HG03460 (cell line): ENCODE measurements at regions not wholly inside any gene's neighbourhood (a gene's known extent, or its start where the extent isn't known, plus 50 kb on each side); places are given as distances from the start of the nearest gene placed in this dataset.
"Not testable (repeated sequence)": the region's sequence is repeated elsewhere in the genome, so short reads cannot be mapped to it uniquely, and the experiment has no call there.

Experiments
- ATAC-seq: cut with Tn5 transposase; IDR thresholded peaks from one replicate; pipeline ENCODE4 v1.9.1; 2021; ENCODE audit not compliant: unreplicated experiment

DNA sequence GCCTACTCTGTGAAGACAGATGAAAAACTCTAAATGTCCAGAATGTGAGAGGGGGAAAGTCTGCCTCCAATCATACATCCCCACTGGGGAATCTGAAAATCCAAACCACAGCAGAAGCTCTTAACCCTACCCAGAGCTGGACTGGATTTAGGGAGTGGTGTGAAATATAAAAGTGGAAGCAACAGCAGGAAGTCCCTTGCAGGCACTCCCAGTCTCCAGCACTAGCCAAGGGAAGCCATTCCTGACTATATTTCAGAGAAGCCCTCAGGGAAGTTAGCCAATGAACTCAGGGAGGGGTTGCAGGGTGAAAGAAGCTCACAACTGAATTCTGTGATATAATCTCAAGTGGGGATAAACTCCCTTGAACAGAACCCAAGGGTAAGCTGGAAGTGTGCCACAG, 51.5 kb downstream of the CRPPA start:
- no peak for ATAC-seq

DNA sequence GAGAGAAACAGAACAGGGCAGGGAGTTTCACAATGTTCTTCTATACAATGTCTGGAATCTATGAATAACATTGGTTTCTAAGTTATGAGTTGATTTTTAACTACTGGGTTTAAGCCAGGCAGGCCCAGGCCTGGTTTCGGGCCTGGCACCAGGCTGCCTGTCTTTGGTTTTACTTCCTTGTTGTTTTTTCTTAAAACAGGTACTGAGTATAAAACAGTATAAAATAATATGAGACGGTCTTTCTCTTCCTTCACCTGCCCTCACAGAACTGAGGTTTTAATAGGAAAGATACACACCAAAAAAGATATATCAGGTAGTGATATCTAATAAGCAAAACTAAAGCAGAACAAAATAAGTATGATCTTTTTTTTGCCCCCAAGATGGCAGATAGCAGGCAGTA, 52.0 kb downstream of the CRPPA start:
- not testable (repeated sequence) for ATAC-seq

GRCh38 chr7:16368885-16369284, 52.5 kb downstream of the CRPPA start:
- ATAC-seq, result no peak

- ATAC-seq, result no peak
Observed at GRCh38 chr7:16367115-16367514, 54.2 kb downstream of the CRPPA start.

GRCh38 chr7:16365952-16366351, 55.4 kb downstream of the CRPPA start:
- no peak for ATAC-seq

- ATAC-seq, result no peak
Observed at GRCh38 chr7:16365177-16365576, 56.2 kb downstream of the CRPPA start.

GRCh38 chr7:16359216-16359615, 62.1 kb downstream of the CRPPA start:
- no peak for ATAC-seq

DNA sequence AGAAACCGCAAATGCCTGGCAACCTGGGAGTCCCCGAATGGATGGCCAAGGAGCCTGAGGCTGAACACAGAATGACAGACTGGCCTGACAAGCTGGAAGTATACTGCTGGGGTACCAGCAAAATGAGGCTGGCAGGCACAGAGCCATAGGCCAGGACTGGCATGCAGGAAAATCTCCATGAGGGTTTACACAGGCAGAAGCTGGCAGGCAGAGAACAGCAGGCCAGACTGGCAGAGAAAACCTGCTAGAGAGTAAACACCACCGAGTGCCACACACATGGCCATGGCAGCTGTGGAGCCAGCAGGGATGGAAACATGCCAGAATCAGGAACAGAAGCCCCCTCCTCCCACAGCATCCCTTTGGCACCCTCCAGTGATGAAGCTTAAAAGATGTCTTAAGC, 63.4 kb downstream of the CRPPA start:
- ATAC-seq, result no peak

DNA sequence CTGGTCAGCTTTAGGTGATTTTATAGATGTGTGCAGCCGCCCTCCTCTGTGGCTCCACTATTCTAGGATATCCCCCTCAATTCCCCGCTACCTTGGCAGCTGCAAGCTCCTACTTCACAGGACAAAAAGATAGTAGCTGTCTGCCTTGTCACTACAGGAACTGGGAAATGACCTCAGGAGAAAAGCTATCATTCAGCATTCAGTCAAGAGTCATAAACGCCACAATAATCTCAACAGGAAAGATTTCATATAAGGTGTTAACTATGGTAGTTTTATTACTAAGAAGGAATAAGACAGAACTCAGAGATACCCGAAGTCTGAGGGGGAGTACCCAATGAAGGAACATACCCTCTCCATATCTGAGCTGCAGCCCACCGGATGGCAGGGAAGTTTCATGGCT, 63.9 kb downstream of the CRPPA start:
- ATAC-seq, result no peak

DNA sequence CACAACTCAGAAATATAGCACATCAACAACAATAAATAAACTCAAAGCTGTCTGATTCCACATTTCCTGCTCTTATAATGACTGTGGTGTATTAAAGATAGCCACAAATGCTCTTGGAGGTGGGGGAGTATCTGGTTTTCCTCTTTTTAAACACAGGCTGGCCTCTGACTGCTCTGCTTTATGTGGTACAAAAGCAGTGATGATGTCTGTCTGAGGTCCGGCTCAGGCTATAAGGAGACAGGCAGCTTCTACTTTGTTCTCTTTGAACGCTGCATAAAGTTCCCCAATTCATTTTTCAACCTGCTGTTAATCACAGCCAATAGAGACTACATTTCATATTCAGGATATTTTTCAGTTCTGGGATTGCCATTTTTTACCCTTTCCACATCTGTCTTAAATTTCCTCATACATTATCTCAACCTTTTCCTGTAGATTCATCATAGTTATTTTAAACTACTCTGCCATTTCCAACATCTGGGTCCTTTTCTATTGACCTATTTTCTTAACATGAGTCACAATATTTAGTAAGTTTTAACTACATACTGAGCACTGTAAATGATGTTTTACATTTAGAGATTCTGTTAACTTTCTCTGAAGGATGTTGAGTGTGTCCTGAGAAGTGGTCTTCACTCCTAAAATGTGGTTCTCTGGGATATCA, 64.9 kb downstream of the CRPPA start:
- ATAC-seq, result no peak

GRCh38 chr7:16354573-16354972, 66.8 kb downstream of the CRPPA start:
- no peak for ATAC-seq

DNA sequence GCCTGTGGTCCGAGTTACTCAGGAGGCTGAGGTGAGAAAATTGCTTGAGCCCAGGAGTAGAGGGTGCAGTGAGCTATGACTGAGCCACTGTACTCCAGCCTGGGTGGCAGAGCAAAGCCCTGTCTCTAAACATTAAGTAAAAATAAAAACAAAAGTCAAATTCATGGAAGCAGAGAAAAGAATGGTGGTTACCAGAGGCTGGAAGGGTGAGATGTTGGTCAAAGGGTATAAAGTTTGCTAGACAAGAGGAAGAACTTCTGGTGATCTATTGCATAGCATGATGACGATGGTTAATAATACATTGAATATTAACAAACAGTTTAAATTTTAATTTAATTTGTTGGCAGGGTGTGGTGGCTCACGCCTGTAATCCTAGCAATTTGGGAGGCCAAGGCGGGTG, 68.1 kb downstream of the CRPPA start:
- no peak for ATAC-seq

GRCh38 chr7:16350634-16351033, 70.7 kb downstream of the CRPPA start:
- peak; percentile 68 for ATAC-seq

DNA sequence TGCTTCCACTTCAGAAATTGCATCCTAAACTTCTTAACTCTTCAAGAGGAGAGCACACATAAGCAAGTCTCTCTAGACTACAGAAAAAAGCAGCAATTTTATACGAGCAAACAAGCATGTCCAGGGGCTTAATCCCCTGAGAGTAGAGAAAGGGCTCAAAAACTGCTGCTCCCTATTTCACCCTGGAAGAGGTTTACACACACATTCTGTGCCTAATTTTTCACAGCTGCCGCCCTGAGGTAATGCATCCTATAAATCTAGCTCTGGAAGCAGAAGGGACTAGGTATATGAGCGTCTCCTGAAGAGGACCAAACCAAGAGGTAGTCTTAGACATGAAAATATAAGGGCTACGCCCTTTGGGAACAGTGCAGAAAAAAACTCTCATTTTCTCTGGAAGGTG, 73.1 kb downstream of the CRPPA start:
- ATAC-seq, result no peak

GRCh38 chr7:16347827-16348192, 73.5 kb downstream of the CRPPA start:
- ATAC-seq, result no peak

DNA sequence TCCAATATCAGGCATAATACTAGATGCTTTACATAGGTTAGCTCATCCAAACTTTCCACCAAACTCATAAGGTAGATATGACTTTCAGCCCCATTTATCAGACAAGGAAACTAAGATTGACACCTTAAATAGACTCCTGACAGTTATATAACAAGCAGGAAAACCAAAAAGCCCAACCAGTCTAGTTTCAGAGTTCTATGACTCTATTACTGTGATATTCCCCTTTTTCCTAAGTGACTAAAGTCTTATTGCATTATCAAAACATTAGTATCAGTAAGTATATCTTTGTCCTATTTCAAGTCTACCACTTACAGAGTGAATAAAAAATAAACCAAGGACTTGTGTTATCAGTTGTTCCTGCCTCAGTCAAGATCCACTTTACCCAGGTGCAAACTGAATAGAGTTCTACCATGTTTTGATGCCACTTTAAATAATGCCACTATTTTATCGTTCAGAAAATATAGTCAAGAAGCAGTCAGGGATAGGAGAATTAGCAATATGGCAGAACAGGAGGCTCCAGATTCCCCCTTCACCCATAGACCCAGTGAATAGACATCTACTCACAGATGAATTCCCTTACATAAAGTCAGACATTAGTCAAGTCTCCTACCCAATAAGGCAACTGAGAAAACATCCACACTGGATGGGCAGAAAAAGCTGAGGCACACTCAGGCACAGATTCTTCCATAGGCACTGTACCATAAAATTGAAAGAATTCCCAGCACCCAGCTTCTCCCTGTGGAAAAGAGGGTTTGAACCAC, 74.1 kb downstream of the CRPPA start:
- no peak for ATAC-seq

DNA sequence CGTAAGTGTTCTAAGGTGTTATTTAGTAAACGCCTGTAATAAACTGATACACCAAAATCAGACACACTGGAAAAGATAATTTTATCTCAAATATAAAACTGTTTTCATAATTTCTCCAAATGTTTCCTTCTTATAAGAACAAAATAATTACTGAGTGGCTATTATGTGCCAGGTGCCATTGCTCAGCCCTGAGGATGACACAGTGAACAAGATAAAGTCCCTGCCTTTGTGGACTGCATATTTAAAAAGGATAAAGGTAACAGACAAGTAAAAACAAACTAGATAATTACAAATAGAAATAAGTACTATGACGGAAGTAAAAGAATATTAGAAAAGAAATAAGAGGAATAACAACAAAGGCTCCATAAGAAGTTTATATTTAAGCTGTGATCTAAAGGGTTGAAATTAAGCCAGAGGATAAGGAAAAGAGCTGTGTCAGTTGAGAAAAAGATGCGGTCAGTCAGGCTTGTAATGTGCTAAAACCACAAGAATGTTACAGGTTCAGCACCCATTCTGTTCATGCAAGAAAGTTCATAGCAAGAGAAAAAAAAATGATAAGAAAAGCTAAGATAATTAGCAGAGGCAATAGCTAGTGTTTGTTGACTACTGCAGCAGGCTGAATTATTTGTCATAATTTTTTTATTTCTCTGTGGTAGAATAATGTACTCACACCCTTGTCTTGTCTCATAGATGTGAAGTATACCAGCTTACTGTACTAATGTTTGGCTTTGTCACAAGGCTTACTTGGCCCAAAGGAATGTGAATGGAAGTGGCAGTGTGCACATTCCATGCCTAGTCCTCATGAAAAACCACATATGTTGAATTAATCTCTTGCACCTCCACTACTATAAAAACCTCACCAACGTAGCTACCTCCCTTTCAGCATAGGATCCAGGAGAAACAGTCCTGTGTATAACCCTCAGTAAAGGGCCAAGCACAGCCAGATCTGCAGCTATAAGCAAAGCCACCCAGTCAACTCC, 75.1 kb downstream of the CRPPA start:
- ATAC-seq, result peak; percentile 56

- no peak for ATAC-seq
Observed at GRCh38 chr7:16344927-16345326, 76.4 kb downstream of the CRPPA start.

DNA sequence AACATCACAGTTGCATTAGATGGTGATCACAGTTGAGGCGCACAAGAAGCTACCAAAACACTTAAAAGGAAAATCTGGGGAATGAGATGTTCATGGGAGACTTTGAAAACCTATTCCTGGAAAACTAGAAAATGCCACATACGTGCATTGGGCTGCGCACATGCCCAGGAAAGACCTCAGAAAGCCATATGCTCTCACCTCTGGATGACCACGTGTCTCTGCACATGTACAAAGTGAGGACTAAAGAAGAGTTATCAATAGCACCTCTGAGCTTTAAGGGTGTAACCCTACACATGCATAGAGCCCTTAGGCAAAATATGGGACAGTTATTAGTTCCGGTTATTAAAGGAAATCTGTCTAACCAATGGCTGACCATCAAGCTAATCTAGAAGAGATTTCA, 77.7 kb downstream of the CRPPA start:
- ATAC-seq, result no peak

DNA sequence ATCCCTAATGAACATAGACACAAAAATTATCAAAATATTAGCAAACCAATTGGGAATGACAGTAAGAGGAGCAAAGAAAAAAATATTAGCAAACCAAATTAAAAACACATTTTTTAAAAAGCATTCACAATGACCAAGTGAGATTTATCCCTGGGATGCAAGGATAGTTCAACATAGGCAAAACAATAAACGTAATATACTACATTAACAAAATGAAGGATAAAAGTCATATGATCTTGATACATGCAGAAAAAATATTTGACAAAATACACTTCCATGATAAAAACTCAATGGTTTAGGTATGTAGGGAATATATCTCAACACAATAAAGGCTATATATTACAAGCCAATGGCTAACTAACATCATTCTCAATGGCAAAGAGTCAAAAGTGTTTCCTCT, 83.3 kb downstream of the CRPPA start:
- ATAC-seq, result no peak

GRCh38 chr7:16326106-16326505, 95.2 kb downstream of the CRPPA start:
- no peak for ATAC-seq

GRCh38 chr7:16323313-16323712, 98.0 kb downstream of the CRPPA start:
- ATAC-seq, result no peak
